ENCODE measurements at regions not wholly inside any gene's neighbourhood (a gene's known extent, or its start where the extent isn't known, plus 50 kb on each side); places are given as distances from the start of the nearest gene placed in this dataset.

DNA sequence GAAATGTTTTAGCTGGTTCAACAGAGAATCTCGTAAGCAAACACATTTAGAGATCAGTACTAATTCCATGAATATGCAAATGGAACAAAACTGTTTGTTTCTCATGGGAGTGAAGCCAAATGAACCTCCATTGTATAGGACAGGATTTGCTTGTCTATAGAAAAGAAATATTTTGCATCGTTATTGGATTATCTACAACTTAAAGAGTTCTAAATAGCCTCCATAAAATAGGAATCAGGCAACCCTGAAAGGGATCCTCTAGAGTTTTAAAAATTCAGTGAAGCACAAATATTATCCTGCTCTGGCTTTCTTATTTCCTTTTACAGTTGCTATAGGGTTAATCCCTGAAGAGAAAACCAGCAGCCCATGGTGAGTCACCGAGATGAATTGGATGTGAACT, 378.4 kb upstream of the NRXN1 start:
- no peak for ATAC-seq
- no peak overlapping the region for H3K4me3 ChIP-seq (ENCODE audit: low read length)
- no peak overlapping the region for H3K27ac ChIP-seq (ENCODE audit: low read length)
- no peaks in the 10 kb centered on the region for H3K4me1 ChIP-seq (ENCODE audit: control insufficient read depth, insufficient read depth, low read length)
- 36% methylated on average over 3 of the region's 3 CpGs for WGBS
- intact Hi-C loops (cut with DNase I), result no loop called here
- no peak for DNase-seq
- no peaks in the 10 kb centered on the region for H3K9me3 ChIP-seq (ENCODE audit: control insufficient read depth, low read length)
- H3K27me3 ChIP-seq (ENCODE audit: control insufficient read depth, insufficient read depth), result no peaks in the 10 kb centered on the region

DNA sequence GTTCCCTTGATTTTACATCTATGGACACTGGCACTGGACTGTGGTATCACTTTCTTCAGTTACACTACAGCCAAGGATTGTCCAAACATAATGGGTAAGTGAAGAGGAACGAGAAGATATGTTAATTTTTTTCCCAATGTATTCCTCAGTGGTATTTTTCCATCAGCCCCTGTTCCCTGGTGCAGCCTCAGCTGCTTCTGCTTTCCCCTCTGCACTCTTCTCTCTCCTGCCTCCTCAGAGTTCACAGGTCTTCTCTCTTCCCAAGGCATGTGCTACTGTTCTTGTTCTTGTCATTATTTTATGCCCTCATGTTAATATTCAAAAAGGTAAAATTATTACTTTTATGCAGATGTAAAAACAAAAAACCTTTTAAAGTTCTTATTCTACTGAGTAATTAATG, 378.0 kb upstream of the NRXN1 start:
- DNase-seq (no peak), ATAC-seq (no peak)
- intact Hi-C loops (cut with DNase I), result no loop called here
- Histone ChIP-seq H3K4me1 (ENCODE audit: control insufficient read depth, insufficient read depth, low read length) (no peaks in the 10 kb centered on the region), H3K4me3 (ENCODE audit: low read length) (no peak overlapping the region), H3K27ac (ENCODE audit: low read length) (no peak overlapping the region), H3K27me3 (ENCODE audit: control insufficient read depth, insufficient read depth) (no peaks in the 10 kb centered on the region), H3K9me3 (ENCODE audit: control insufficient read depth, low read length) (no peaks in the 10 kb centered on the region)
- 24% methylated on average over 1 of the region's 1 CpG for WGBS

DNA sequence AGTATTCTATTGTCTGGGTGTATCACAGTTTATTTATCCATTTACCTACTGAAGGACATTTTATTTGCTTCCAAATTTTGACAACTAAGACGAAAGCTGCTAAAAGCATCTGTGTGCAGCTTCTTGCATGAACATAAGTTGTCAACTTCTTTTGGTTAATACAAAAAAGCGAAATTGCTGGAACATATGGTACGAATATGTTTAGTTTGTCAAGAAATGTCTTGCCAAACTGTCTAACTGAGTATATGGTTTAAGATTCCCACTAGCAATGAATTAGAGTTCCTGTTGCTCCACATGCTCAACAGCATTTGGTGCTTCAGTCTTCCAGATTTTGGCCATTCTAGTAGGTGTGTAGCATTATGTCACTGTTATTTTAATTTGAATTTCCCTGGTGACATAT, 372.3 kb upstream of the NRXN1 start:
- DNase-seq (no peak), ATAC-seq (no peak)
- H3K27me3 ChIP-seq (ENCODE audit: control insufficient read depth, insufficient read depth), result no peaks in the 10 kb centered on the region
- no peaks in the 10 kb centered on the region for H3K9me3 ChIP-seq (ENCODE audit: control insufficient read depth, low read length)
- no peak overlapping the region for H3K27ac ChIP-seq (ENCODE audit: low read length)
- H3K4me1 ChIP-seq (ENCODE audit: control insufficient read depth, insufficient read depth, low read length), result no peaks in the 10 kb centered on the region
- WGBS, result 84% methylated on average over 3 of the region's 3 CpGs
- no peak overlapping the region for H3K4me3 ChIP-seq (ENCODE audit: low read length)
- intact Hi-C loops (cut with DNase I), result no loop called here

DNA sequence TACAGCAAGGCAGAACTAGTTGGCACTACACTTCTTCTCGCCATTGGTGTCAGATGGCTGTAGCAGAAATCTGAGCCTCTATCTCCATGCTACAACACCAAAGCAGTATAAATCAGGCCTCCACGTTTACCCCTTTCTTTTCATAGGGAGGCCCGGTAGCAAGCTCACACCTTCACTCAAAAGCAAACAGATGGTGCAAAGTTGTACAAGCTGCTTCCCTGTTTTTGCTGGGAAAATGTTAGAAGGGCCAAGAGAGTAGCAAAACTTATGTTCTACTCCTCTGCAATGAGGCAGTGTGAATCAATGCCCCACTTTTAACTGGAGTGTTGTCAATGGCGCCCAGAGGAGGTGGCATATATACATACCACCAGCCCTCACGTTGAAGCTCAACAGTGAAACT, 369.6 kb upstream of the NRXN1 start:
- intact Hi-C loops (cut with DNase I), result no loop called here
- Histone ChIP-seq H3K27me3 (ENCODE audit: control insufficient read depth, insufficient read depth) (no peaks in the 10 kb centered on the region), H3K4me3 (ENCODE audit: low read length) (no peak overlapping the region), H3K9me3 (ENCODE audit: control insufficient read depth, low read length) (no peaks in the 10 kb centered on the region), H3K27ac (ENCODE audit: low read length) (no peak overlapping the region), H3K4me1 (ENCODE audit: control insufficient read depth, insufficient read depth, low read length) (no peaks in the 10 kb centered on the region)
- ATAC-seq (no peak), DNase-seq (no peak)
- WGBS, result 78% methylated on average over 5 of the region's 5 CpGs

DNA sequence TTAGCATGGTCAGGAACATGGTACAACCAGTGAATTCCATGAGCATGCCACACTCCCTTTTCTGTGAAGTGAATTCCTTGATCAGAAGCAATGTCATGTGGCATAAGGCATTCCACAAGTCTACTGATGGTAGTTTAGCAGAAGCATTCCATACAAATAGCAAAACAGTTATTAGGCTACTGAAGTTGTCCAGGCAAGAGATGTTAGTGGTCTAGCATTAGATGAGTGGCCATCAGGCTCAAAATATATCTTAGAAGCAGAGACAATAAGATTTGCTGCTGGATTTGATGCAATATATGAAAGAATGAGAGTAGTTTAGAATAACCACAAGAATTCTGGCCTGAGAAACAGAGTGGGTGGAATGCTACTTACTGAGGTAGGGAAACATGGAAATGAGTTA, 355.3 kb upstream of the NRXN1 start:
- Histone ChIP-seq H3K4me1 (ENCODE audit: control insufficient read depth, insufficient read depth, low read length) (no peaks in the 10 kb centered on the region), H3K9me3 (ENCODE audit: control insufficient read depth, low read length) (no peaks in the 10 kb centered on the region), H3K27me3 (ENCODE audit: control insufficient read depth, insufficient read depth) (no peaks in the 10 kb centered on the region), H3K27ac (ENCODE audit: low read length) (no peak overlapping the region), H3K4me3 (ENCODE audit: low read length) (no peak overlapping the region)
- ATAC-seq (no peak), DNase-seq (no peak)
- intact Hi-C loops (cut with DNase I), result no loop called here

DNA sequence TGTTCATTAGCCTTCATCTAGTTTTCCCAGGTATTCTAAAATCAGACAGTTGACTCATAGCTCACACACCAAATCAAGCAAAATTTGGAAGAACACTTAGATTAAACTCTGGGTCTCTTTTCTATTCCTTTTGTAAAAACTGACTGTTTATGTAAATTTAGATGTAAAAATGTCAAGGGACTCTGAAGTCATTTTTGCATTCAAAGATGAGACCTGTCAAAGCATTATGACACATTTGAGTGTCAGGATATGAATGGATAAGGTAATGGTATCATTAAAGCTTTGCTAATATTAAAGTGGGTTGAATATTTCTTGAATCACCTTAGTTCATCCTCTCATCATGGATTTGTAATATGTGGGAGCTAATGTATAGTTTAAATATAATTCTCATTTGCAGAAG, 348.1 kb upstream of the NRXN1 start:
- DNase-seq, result no peak
- H3K27ac ChIP-seq (ENCODE audit: low read length), result no peak overlapping the region
- no peaks in the 10 kb centered on the region for H3K27me3 ChIP-seq (ENCODE audit: control insufficient read depth, insufficient read depth)
- no peak overlapping the region for H3K4me3 ChIP-seq (ENCODE audit: low read length)
- ATAC-seq, result no peak
- H3K4me1 ChIP-seq (ENCODE audit: control insufficient read depth, insufficient read depth, low read length), result no peaks in the 10 kb centered on the region
- H3K9me3 ChIP-seq (ENCODE audit: control insufficient read depth, low read length), result no peaks in the 10 kb centered on the region
- intact Hi-C loops (cut with DNase I), result no loop called here

DNA sequence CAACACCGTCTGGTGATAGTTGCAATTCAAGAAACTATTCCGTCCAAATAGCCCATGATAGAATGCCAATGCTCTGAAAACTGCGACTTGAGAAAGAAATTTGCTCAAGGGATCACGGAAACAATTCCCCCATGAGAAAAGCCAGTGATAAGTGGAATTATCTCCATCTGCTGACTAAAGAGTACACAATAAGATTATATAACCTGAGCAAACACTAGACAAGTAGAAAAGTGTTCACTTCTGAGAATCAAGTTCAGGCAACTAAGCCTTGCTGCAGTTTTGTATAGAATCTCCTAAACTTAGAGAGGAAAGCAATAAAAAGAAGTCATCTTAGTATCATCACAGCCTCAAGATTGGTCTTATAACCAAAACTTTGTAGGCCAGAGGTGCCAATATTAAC, 336.3 kb upstream of the NRXN1 start:
- WGBS, result 69% methylated on average over 4 of the region's 4 CpGs
- Histone ChIP-seq H3K4me3 (ENCODE audit: low read length) (no peak overlapping the region), H3K27ac (ENCODE audit: low read length) (no peak overlapping the region), H3K9me3 (ENCODE audit: control insufficient read depth, low read length) (no peaks in the 10 kb centered on the region), H3K4me1 (ENCODE audit: control insufficient read depth, insufficient read depth, low read length) (no peaks in the 10 kb centered on the region), H3K27me3 (ENCODE audit: control insufficient read depth, insufficient read depth) (no peaks in the 10 kb centered on the region)
- intact Hi-C loops (cut with DNase I), result no loop called here
- no peak for DNase-seq
- ATAC-seq, result no peak

DNA sequence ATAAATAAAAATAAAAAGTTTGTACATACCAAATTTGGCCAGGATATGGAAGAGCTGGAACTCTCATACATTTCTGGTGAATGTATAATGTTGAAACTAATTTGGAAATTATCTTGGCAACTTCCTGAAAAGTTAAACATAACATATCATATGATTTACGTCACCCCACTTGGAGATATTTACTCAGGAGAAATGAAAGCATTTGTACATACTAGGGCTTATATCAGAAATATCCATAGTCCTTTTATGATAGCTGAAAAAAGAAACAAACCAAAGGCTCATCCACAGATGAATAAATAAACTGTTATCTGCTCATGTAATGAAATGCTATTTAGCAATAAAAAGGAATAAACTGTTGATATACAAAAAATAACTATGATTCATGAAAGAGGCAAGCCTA, 318.2 kb upstream of the NRXN1 start:
- WGBS, result 44% methylated on average over 1 of the region's 1 CpG
- Histone ChIP-seq H3K9me3 (ENCODE audit: control insufficient read depth, low read length) (no peaks in the 10 kb centered on the region), H3K4me3 (ENCODE audit: low read length) (no peak overlapping the region), H3K27ac (ENCODE audit: low read length) (no peak overlapping the region), H3K27me3 (ENCODE audit: control insufficient read depth, insufficient read depth) (no peaks in the 10 kb centered on the region), H3K4me1 (ENCODE audit: control insufficient read depth, insufficient read depth, low read length) (no peaks in the 10 kb centered on the region)
- DNase-seq (no peak), ATAC-seq (no peak)
- intact Hi-C loops (cut with DNase I), result no loop called here

DNA sequence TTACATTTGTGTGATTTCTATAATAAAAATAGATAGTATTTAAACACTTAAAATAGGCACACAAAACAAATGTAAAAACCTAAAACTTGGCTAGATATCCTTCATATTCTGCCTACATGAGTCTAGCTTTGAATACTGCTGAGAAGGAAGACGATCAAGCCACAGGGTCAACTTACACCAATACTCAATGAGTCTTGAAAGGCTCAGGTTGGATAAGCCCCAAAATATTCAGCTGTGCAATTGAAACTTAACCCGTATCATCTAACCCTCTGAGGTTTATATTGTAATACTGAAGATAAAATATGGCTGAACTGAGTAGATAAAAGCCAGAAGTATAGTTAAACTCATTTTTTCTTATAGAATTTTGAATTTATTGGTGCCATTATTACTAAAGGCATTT, 313.0 kb upstream of the NRXN1 start:
- 65% methylated on average over 2 of the region's 2 CpGs for WGBS
- intact Hi-C loops (cut with DNase I), result no loop called here
- Histone ChIP-seq H3K4me3 (ENCODE audit: low read length) (no peak overlapping the region), H3K9me3 (ENCODE audit: control insufficient read depth, low read length) (no peaks in the 10 kb centered on the region), H3K27ac (ENCODE audit: low read length) (no peak overlapping the region), H3K4me1 (ENCODE audit: control insufficient read depth, insufficient read depth, low read length) (no peaks in the 10 kb centered on the region), H3K27me3 (ENCODE audit: control insufficient read depth, insufficient read depth) (no peaks in the 10 kb centered on the region)
- no peak for ATAC-seq
- DNase-seq, result no peak

DNA sequence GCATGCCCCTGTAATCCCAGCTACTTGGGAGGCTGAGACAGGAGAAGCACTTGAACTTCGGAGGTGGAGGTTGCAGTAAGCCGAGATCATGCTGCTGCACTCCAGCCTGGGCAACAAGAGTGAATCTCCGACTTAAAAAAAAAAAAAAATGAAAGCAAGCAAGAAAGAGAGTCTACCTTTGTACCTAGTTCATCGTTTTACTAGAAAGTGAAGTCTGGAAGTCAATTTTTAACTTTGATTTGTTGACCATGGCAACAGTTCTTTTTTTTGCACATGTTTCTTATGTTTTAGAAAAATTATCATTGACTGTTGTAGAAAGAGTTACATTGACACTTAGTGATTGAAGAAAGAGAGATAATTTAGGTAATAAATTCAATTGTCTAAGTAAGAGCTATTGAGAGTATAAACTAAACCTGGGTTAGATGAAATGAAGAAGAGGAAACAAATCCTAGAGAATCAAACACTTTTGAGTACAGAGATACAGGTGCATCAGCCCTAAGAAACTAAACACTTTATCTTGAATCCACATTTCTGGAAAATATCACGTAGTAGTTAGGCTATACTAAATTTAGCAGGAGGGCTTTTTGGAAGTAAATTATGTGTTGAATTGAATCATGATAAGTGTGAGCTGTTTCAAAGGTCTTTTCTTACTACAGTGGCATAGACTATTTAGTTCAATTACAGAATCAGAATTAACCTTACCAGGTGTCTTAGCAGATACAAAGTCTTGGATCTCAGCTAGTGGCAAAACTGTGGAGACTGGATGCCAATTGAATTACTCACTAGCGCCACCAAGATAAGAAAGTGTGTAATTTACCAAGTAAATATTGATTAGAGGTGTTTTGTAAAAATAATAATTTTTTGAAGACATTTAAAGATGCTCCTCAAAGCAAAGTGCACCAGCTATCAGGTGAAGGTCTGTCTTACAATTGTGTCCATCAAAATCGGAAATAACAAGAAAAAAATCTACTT, 303.4 kb upstream of the NRXN1 start:
- Histone ChIP-seq H3K27ac (ENCODE audit: low read length) (no peak overlapping the region), H3K4me1 (ENCODE audit: control insufficient read depth, insufficient read depth, low read length) (no peaks in the 10 kb centered on the region), H3K9me3 (ENCODE audit: control insufficient read depth, low read length) (no peaks in the 10 kb centered on the region), H3K4me3 (ENCODE audit: low read length) (no peak overlapping the region), H3K27me3 (ENCODE audit: control insufficient read depth, insufficient read depth) (no peaks in the 10 kb centered on the region)
- 62% methylated on average over 7 of the region's 7 CpGs for WGBS
- no peak for DNase-seq
- intact Hi-C loops (cut with DNase I), result no loop called here
- ATAC-seq, result no peak

DNA sequence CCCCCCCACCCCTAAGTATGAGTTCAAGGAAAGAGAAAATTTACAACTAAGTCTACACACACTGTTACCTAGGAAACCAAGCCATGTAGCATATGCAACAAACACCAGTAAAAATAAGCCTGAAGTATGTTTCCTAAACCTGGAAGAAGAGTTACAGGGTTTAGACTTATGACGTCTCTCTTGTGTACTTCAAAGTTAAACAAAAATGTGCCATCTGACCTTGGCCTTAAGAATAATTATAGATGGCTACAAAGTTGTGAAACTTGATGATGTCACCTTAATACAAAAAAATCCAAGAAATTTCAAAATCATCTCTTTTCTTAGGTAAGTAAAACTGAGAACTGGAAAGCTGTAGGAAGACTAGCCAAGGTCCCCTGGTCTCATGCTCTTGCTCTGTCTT, 297.6 kb upstream of the NRXN1 start:
- H3K9me3 ChIP-seq (ENCODE audit: control insufficient read depth, low read length), result no peaks in the 10 kb centered on the region
- no peak overlapping the region for H3K4me3 ChIP-seq (ENCODE audit: low read length)
- no peaks in the 10 kb centered on the region for H3K4me1 ChIP-seq (ENCODE audit: control insufficient read depth, insufficient read depth, low read length)
- WGBS, result 68% methylated on average over 1 of the region's 1 CpG
- H3K27me3 ChIP-seq (ENCODE audit: control insufficient read depth, insufficient read depth), result no peaks in the 10 kb centered on the region
- H3K27ac ChIP-seq (ENCODE audit: low read length), result no peak overlapping the region
- no peak for ATAC-seq
- intact Hi-C loops (cut with DNase I), result no loop called here
- no peak for DNase-seq

DNA sequence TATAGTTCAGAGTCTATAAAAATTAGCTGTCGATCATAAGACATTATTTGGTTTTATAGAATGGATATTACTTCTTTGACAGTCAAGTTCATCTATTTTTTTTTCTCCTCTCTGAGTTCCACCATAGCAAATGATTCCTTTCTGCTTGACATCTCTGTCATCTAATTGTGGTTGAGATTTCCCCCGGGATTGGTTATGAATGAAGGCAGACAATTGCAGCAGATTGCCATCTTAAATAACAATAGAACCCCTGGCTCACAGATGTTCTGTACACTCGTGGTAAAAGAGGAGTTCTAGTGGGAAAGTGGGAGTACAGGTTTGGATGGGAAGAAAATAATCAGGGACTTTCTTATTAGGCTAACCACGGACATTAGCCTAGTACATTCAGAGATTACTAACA, 292.1 kb upstream of the NRXN1 start:
- no peak for DNase-seq
- H3K9me3 ChIP-seq (ENCODE audit: control insufficient read depth, low read length), result no peaks in the 10 kb centered on the region
- no peaks in the 10 kb centered on the region for H3K4me1 ChIP-seq (ENCODE audit: control insufficient read depth, insufficient read depth, low read length)
- H3K27ac ChIP-seq (ENCODE audit: low read length), result no peak overlapping the region
- H3K4me3 ChIP-seq (ENCODE audit: low read length), result no peak overlapping the region
- 70% methylated on average over 4 of the region's 4 CpGs for WGBS
- no peaks in the 10 kb centered on the region for H3K27me3 ChIP-seq (ENCODE audit: control insufficient read depth, insufficient read depth)
- intact Hi-C loops (cut with DNase I), result no loop called here
- no peak for ATAC-seq
